HepG2 (cell line): ENCODE measurements at regions not wholly inside any gene's neighbourhood (a gene's known extent, or its start where the extent isn't known, plus 50 kb on each side); places are given as distances from the start of the nearest gene placed in this dataset.

Experiments used
- ATAC-seq: fragments of 200-7000 bp; cut with Tn5 transposase; 3 replicates; pipeline ENCODE4 v1.9.1; 2020; ENCODE audit warnings: mild to moderate bottlenecking, moderate library complexity
- BruUV-seq: library from RNA; stranded (reverse); fragments of 400-500 nt; replicated peaks from 2 replicates; lab custom pipeline; 2021; lab: Mats Ljungman, UMichigan
- CTCF ChIA-PET: fragments of 300-600 bp; formaldehyde crosslinking; extraction: SDS; loops from one replicate; lab custom pipeline; 2021; ENCODE audit warnings: low total read pairs, inconsistent platforms, low intra/inter-chr PET ratio; lab: Yijun Ruan, JAX
- POLR2A ChIA-PET: fragments of 350-600 bp; sonication (Branson Sonifier 250); formaldehyde crosslinking; loops from one replicate; lab custom pipeline; 2020; ENCODE audit warnings: antibody characterized with exemption, inconsistent platforms; lab: Yijun Ruan, JAX
- DNase-seq: peaks from one replicate; pipeline ENCODE4 v3.0.0-alpha.2; 2015; ENCODE audit warnings: low spot score
- FAIRE-seq: peaks from 3 replicates; lab custom pipeline; 2011; peaks lifted over from hg19 to GRCh38; lab: Jason Lieb, UNC
- H2AFZ ChIP-seq: one replicate; pipeline ENCODE4 v1.6.1; 2011; ENCODE audit warnings: low read length, inconsistent platforms
- H3K27ac ChIP-seq: fragments of 300-600 bp; 3 replicates; pipeline ENCODE4 v1.8.0; 2011; ENCODE audit warnings: mixed run types, mild to moderate bottlenecking, mixed read lengths, low read length, inconsistent platforms; ENCODE audit not compliant: insufficient read depth; ENCODE audit errors: extremely low read length
- H3K27me3 ChIP-seq, 2 experiments: fragments of 200-600 bp in 1 of 2; 2 replicates in 1 of 2; 3 replicates in 1 of 2; pipeline versions ENCODE4 v1.6.0 to v1.8.0; 2011; ENCODE audit warnings: low read length in 2 of 2, mild to moderate bottlenecking in 2 of 2, moderate library complexity in 2 of 2, inconsistent platforms in 1 of 2; ENCODE audit not compliant: insufficient read depth in 2 of 2, control insufficient read depth in 1 of 2
- H3K36me3 ChIP-seq, 2 experiments: fragments of 200-600 bp in 1 of 2; replicated peaks in 1 of 2; 2 replicates in 1 of 2; 3 replicates in 1 of 2; pipeline versions ENCODE4 v1.5.1 to v1.8.0; 2011; ENCODE audit warnings: low read length in 2 of 2, inconsistent platforms in 1 of 2; ENCODE audit not compliant: insufficient read depth in 2 of 2, control insufficient read depth in 1 of 2
- H3K4me1 ChIP-seq: 2 replicates; pipeline ENCODE4 v1.5.1; 2012; ENCODE audit warnings: low read length, inconsistent platforms; ENCODE audit not compliant: insufficient read depth
- H3K4me2 ChIP-seq: 2 replicates; pipeline ENCODE4 v1.6.0; 2011; ENCODE audit warnings: low read depth, low read length, inconsistent platforms
- H3K4me3 ChIP-seq, 3 experiments: fragments of 200-600 bp in 1 of 3; sonication (generic), shearing (Covaris generic) in 1 of 3; replicated peaks in 1 of 3; 2 replicates each; pipeline ENCODE4 v1.5.1; 2011 to 2016; ENCODE audit warnings: low read length in 3 of 3, inconsistent platforms in 2 of 3, low read depth in 2 of 3, mild to moderate bottlenecking in 2 of 3, control low read depth in 1 of 3, mixed read lengths in 1 of 3; ENCODE audit not compliant: insufficient read depth in 1 of 3
- H3K79me2 ChIP-seq: one replicate; pipeline ENCODE4 v1.6.1; 2011; ENCODE audit warnings: low read length, inconsistent platforms; ENCODE audit not compliant: insufficient read depth
- H3K9ac ChIP-seq: 2 replicates; pipeline ENCODE4 v1.6.0; 2011; ENCODE audit warnings: mild to moderate bottlenecking, low read depth, low read length, inconsistent platforms; ENCODE audit not compliant: insufficient read depth
- H3K9me3 ChIP-seq: 2 replicates; pipeline ENCODE4 v1.5.1; 2012; ENCODE audit warnings: mild to moderate bottlenecking, low read length
- H4K20me1 ChIP-seq: 2 replicates; pipeline ENCODE4 v1.6.0; 2011; ENCODE audit warnings: inconsistent platforms, mild to moderate bottlenecking, low read length, moderate library complexity; ENCODE audit not compliant: insufficient read depth
- CBFB ChIP-seq: sonication (generic); formaldehyde crosslinking; IDR thresholded peaks from 2 replicates; pipeline ENCODE4 v1.4.0; 2020; ENCODE audit warnings: missing genetic modification reagents
- HOXA9 ChIP-seq: sonication (generic); formaldehyde crosslinking; IDR thresholded peaks from 2 replicates; pipeline ENCODE4 v1.8.1; 2022; ENCODE audit warnings: missing genetic modification reagents, mild to moderate bottlenecking, moderate library complexity, borderline replicate concordance
- NFIB ChIP-seq: sonication (generic); formaldehyde crosslinking; IDR thresholded peaks from 2 replicates; pipeline ENCODE4 v1.9.0; 2021; ENCODE audit warnings: missing genetic modification reagents, mild to moderate bottlenecking, borderline replicate concordance
- SALL2 ChIP-seq: sonication (generic); formaldehyde crosslinking; IDR thresholded peaks from 2 replicates; pipeline ENCODE4 v1.8.1; 2023; ENCODE audit warnings: mild to moderate bottlenecking, missing genetic modification reagents, inconsistent platforms
- THAP9 ChIP-seq: sonication (generic); formaldehyde crosslinking; IDR thresholded peaks from 2 replicates; pipeline ENCODE4; 2020; ENCODE audit warnings: missing genetic modification reagents, mild to moderate bottlenecking, borderline replicate concordance
- THYN1 ChIP-seq: sonication (generic); formaldehyde crosslinking; IDR thresholded peaks from 2 replicates; pipeline ENCODE4 v1.8.1; 2023; ENCODE audit warnings: low read depth, mild to moderate bottlenecking, moderate library complexity, missing genetic modification reagents, borderline replicate concordance
- ZBTB2 ChIP-seq: sonication (generic); formaldehyde crosslinking; IDR thresholded peaks from 2 replicates; pipeline ENCODE4 v1.8.0; 2022; ENCODE audit warnings: low read depth, missing genetic modification reagents
- ZBTB21 ChIP-seq: sonication (generic); formaldehyde crosslinking; IDR thresholded peaks from 2 replicates; pipeline ENCODE4 v1.4.0; 2020; ENCODE audit warnings: missing genetic modification reagents
- ZIK1 ChIP-seq: sonication (generic); formaldehyde crosslinking; IDR thresholded peaks from 2 replicates; pipeline ENCODE4 v1.5.0; 2020; ENCODE audit warnings: mild to moderate bottlenecking, low read depth, missing genetic modification reagents, borderline replicate concordance
- ZNF232 ChIP-seq: sonication (generic); formaldehyde crosslinking; IDR thresholded peaks from 2 replicates; pipeline ENCODE4 v1.4.0; 2020; ENCODE audit warnings: missing genetic modification reagents, borderline replicate concordance
- ZNF234 ChIP-seq: sonication (generic); formaldehyde crosslinking; conservative IDR thresholded peaks from 2 replicates; pipeline ENCODE4 v1.5.1; 2020; ENCODE audit warnings: mild to moderate bottlenecking, missing genetic modification reagents
- ZNF354B ChIP-seq: sonication (generic); formaldehyde crosslinking; IDR thresholded peaks from 2 replicates; pipeline ENCODE4 v1.8.0; 2022; ENCODE audit warnings: mild to moderate bottlenecking, missing genetic modification reagents
- ZNF616 ChIP-seq: sonication (generic); formaldehyde crosslinking; IDR thresholded peaks from 2 replicates; pipeline ENCODE4 v1.5.0; 2020; ENCODE audit warnings: low read depth, mild to moderate bottlenecking, missing genetic modification reagents
- WGBS: methylation state at CpG from one replicate; pipeline ENCODE4 v1.1.6; 2017; ENCODE audit warnings: low lambda C conversion rate; 5-methylcytosine and 5-hydroxymethylcytosine counted together
- in situ Hi-C: cut with HindIII; loops from 2 replicates; pipeline ENCODE4 v1.10.0; 2017; ENCODE audit warnings: low pct_unique_long_range_greater_than_20kb; ENCODE audit not compliant: extremely low pct_ligation_motif_present
- intact Hi-C: fragments of 100-400 bp; cut with micrococcal nuclease; formaldehyde crosslinking; loops from one replicate; pipeline ENCODE4 v1.10.0; 2022; ENCODE audit not compliant: unreplicated experiment

DNA sequence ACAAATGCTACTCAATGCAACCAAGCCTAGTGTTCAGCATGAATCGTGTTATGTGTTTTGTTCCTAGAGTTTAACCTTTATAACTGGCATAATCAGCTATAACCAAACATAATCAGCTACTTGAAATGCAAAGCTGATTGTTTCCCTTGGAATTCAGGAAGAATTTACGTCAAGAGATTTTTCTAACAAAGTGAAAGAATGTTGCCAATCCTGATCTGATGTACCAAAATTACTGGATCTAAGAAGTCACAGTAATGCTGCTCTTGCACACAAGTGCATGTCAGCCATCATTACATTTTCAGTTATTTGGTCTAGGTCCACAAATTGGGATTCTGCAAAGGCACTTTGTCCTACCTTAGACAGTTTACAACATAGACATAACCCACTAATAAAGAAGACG lies 662.3 kb upstream of the SEMA6A start:
- Histone ChIP-seq H3K4me3 (no peak overlapping the region), H3K9ac (no peak overlapping the region), H3K9me3 (no peaks in the 10 kb centered on the region), H3K36me3 (no peaks in the 10 kb centered on the region), H3K4me2 (no peak overlapping the region), H3K79me2 (no peaks in the 10 kb centered on the region), H3K4me1 (no peaks in the 10 kb centered on the region), H2AFZ (no peak overlapping the region), H3K27me3 (no peaks in the 10 kb centered on the region), H4K20me1 (no peaks in the 10 kb centered on the region), H3K27ac (no peak overlapping the region)
- ATAC-seq (no peak), FAIRE-seq (no peak), DNase-seq (no peak)
- no TSS peak for BruUV-seq
- TF ChIP-seq ZNF234 (CRISPR knock-in tag), result no peak
- TF ChIP-seq ZNF354B (CRISPR knock-in tag), result no peak
- TF ChIP-seq THYN1, result no peak
- TF ChIP-seq ZNF616 (CRISPR knock-in tag), result no peak
- intact Hi-C loops (no loop called here), in situ Hi-C loops (no loop called here)
- 3% methylated on average over 3 of the region's 3 CpGs for WGBS
- CTCF ChIA-PET, result no interaction called here
- POLR2A ChIA-PET, result no interaction called here

GRCh38 chr5:117235786-117236185 lies 661.2 kb upstream of the SEMA6A start:
- intact Hi-C loops, result no loop called here
- DNase-seq, result no peak
- BruUV-seq, result no TSS peak
- ChIA-PET POLR2A (no interaction called here), CTCF (no interaction called here)
- Histone ChIP-seq H4K20me1 (no peaks in the 10 kb centered on the region), H3K4me2 (no peak overlapping the region), H3K9ac (no peak overlapping the region), H3K9me3 (no peaks in the 10 kb centered on the region), H3K36me3 (no peaks in the 10 kb centered on the region), H3K4me3 (no peak overlapping the region), H3K4me1 (no peaks in the 10 kb centered on the region), H3K27ac (no peak overlapping the region), H3K79me2 (no peaks in the 10 kb centered on the region), H2AFZ (no peak overlapping the region), H3K27me3 (no peaks in the 10 kb centered on the region)
- 37% methylated on average over 5 of the region's 5 CpGs for WGBS
- in situ Hi-C loops, result no loop called here
- no peak for ATAC-seq
- no peak for TF ChIP-seq ZBTB2 (CRISPR knock-in tag)
- TF ChIP-seq ZIK1 (CRISPR knock-in tag), result no peak
- TF ChIP-seq SALL2, result no peak
- no peak for TF ChIP-seq CBFB (CRISPR knock-in tag)
- TF ChIP-seq HOXA9 (CRISPR knock-in tag), result no peak
- TF ChIP-seq ZBTB21, result no peak
- no peak for TF ChIP-seq NFIB (CRISPR knock-in tag)
- no peak for TF ChIP-seq THAP9 (CRISPR knock-in tag)
- no peak for TF ChIP-seq ZNF232 (CRISPR knock-in tag)
- no peak for FAIRE-seq
